GM12891 (cell line): ENCODE measurements at regions not wholly inside any gene's neighbourhood (a gene's known extent, or its start where the extent isn't known, plus 50 kb on each side); places are given as distances from the start of the nearest gene placed in this dataset.

Experiments
- POLR2A ChIP-seq: IDR thresholded peaks from 2 replicates; pipeline ENCODE4 v1.6.1; 2011; ENCODE audit warnings: low read depth, low read length, control low read depth
- POLR2AphosphoS5 ChIP-seq: IDR thresholded peaks from 2 replicates; pipeline ENCODE4 v1.6.1; 2011; ENCODE audit warnings: low read depth, low read length, control low read depth
- TAF1 ChIP-seq: IDR thresholded peaks from 2 replicates; pipeline ENCODE4 v1.6.1; 2011; ENCODE audit warnings: low read depth, low read length, control low read depth

DNA sequence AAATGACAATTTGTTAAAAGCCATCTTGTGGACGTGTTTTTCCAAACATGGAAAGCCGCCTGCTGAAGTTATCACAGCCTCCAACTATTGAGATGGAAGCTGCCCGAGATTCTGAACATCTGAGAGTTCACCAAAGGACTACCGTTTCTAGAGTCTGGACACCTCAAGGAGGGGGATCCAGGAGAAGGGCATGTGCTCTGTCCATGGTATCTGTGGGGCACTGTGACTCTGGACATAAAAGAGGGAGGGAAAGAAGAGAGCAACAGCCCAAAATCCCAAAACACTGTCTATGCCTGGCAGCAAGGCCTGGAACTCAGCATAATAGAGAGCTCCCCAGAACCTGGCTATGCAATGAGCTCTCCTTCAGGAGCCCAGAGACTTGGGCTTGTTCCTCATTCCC is 319.9 kb downstream of the EN1 start:
- TF ChIP-seq POLR2AphosphoS5 (no peak), POLR2A (no peak), TAF1 (no peak)
